COR-L47 (cell line): ENCODE measurements at regions not wholly inside any gene's neighbourhood (a gene's known extent, or its start where the extent isn't known, plus 50 kb on each side); places are given as distances from the start of the nearest gene placed in this dataset.
"Not testable (repeated sequence)": the region's sequence is repeated elsewhere in the genome, so short reads cannot be mapped to it uniquely, and the experiment has no call there.

ENCODE experiments used
- DNase-seq: peaks from one replicate; lab custom pipeline; 2025; lab: John Stamatoyannopoulos, UW

DNA sequence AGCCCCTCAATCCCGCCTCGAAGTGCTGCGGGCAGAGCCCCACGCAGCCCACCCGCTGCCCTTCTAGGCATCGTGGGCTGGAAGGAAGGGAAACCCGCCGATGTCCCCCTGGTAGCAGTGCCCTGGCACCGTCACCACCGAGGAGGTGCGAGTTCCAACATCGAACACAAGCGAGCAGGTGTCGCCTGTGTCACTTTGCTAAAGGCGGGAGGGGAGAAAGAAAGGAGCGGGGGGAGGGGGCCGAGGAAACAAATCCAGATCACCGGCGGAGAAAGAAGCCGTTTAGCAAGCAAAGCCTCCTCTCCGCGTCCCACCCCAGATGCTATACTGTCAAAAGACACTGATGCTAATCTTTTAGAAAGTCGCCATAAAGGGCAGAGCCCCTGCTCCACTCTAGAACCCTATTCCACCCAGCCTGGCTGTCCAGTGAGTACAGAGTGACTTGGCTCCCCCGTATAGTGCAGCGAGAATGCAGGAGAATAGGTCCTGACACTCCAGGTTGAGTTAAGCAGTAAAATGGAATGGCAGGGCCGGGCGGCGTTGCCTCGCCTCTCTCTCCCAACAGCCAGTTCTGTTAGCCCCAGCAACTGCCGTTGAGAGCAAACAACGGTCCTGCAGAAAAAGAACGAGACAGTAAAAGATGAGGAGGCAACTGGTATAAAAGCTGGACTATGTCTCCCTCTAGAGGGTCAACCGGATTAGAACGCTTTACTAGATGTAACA, 67.9 kb upstream of the USP15 start:
- DNase-seq: peak; percentile 79

DNA sequence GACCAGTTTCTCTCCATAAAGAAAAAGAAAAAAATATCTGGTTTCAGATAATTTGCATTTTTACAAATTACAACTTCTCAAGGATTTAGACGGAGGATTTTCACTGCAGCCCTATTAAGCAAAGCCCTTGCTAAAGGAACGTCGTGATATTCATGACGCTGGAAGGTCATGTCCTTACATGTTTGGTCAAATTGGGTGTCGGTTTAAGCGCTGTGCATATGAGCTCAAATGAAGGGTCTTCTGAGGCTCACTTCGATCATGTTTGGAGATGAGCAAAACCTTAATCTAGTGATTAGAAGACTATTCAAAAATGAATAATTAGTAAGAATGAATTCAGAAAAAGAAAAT, 67.3 kb upstream of the USP15 start:
- no peak for DNase-seq

DNA sequence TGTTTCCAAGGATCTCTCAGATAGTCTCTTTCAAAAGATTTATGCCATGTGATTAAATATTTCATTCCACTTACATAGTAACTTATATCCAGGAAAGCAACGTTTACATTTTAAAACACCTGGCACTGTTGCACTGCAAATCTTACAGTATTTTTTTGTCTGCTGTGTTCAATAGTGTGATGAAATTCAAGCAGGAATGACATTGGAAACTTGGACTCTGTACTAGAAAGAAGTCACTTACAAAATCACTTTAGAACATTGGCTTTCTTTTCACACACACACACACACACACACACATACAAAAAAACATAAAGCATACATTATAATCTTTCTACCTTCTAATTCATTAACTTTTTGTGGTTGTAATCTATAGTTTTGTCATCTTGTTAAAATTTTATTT, 66.2 kb upstream of the USP15 start:
- DNase-seq: no peak

DNA sequence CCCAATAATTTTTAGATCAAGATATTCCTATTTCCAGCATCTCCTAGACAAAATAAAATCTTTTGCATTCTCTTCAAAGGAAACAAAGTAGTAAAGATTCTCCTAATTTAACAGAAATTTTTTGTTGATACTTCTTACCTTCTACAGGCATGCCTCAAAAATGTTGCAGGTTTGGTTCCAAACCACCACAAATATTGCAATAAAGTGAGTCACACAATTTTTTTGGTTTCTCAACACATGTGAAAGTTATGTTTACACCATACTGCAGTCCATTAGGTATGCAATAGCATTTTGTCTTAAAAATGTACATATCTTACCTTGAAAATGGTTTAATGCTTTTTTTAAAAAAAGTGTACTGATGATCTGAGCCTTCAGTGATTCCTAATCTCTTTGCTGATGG, 65.6 kb upstream of the USP15 start:
- DNase-seq: no peak

DNA sequence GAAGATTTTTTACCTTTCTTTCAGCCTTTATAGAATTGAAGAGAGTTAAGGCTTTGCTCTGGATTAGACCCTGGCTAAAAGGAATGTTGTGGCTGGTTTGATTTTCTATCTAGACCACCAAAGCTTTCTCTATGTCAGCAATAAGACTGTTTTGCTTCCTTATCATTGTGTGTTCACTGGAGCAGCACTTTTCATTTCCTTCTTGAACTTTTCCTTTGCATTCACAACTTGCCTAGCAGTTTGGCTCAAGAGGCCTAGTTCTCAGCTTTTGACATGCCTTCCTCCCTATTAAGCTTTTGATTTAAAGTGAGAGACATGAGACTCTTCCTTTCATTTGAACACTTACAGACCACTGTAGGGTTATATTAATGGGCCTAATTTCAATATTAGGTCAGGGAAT, 64.1 kb upstream of the USP15 start:
- DNase-seq: no peak

DNA sequence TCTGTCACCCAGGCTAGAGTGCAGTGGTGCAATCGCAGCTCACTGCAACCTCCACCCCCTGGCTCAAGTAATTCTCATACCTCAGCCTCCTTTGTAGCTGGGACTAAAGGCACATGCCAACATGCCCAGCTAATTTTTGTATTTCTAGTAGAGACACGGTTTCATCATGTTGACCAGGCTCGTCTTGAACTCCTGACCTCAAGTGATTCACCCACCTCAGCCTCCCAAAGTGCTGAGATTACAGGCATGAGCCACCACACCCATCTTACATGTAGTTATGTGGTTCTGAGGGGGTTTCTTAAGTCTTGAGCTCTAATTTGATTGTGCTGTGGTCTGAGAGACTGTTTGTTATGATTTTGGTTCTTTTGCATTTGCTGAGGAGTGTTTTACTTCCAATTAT, 57.3 kb upstream of the USP15 start:
- DNase-seq: not testable (repeated sequence)

DNA sequence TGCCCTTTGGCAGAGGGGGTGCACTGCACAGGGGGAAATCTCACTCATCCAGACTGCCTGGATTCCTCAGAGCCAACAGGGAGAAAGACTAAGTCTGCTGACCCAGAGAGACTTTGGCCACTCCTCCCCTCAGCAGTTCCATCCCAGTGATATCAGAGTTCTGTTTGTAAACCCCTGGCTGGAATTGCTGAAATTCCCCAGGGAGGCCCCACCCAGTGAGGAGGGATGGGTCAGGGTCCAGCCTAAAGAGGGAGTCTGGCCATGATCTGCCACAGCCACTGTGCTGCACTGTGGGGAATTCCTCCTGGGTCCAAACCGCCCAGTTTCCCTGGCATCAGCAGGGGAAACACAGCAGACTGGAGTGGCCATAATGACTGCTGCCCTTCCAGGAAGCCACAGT, 54.9 kb upstream of the USP15 start:
- no peak for DNase-seq

DNA sequence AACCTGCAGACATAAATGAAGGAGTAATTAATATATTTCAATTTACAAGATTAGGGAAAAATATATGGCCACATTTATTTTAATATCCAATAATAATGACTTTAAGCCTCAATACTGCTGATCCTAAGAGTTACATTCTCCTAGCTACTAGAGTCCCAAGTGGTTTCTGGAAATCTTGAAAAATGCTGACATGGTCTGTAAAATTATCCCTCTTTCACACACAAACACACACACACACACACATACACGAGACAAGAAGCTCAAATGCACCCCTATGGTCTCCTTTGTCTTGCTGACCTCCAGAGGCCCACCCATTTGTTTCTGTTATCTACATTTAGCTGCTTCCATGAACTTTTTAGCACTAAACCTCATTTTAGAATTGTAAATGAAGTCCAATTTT, 53.0 kb upstream of the USP15 start:
- DNase-seq: no peak
